Karpas-422 (cell line): ENCODE measurements at regions not wholly inside any gene's neighbourhood (a gene's known extent, or its start where the extent isn't known, plus 50 kb on each side); places are given as distances from the start of the nearest gene placed in this dataset.

Source experiments
- DNase-seq: peaks from one replicate; pipeline ENCODE4 v3.0.0-alpha.2; 2015
- H2AFZ ChIP-seq: fragments of 200-600 bp; sonication (generic); 2 replicates; pipeline ENCODE4 v1.6.1; 2014; ENCODE audit warnings: antibody characterized with exemption, low read length, mixed read lengths
- H3K27ac ChIP-seq: fragments of 200-600 bp; sonication (generic); 2 replicates; pipeline ENCODE4 v1.5.1; 2014; ENCODE audit warnings: mild to moderate bottlenecking, low read length, moderate library complexity
- H3K27me3 ChIP-seq: fragments of 200-600 bp; sonication (generic); 2 replicates; pipeline ENCODE4 v1.6.1; 2014; ENCODE audit warnings: low read length, mixed read lengths
- H3K36me3 ChIP-seq: fragments of 200-600 bp; sonication (generic); 2 replicates; pipeline ENCODE4 v1.6.1; 2014; ENCODE audit warnings: low read length, mixed read lengths; ENCODE audit not compliant: insufficient read depth
- H3K4me1 ChIP-seq: fragments of 200-600 bp; sonication (generic); 2 replicates; pipeline ENCODE4 v1.6.1; 2014; ENCODE audit warnings: mild to moderate bottlenecking, low read length, mixed read lengths
- H3K4me2 ChIP-seq: fragments of 200-600 bp; sonication (generic); 2 replicates; pipeline ENCODE4 v1.6.1; 2014; ENCODE audit warnings: low read length, low read depth, mild to moderate bottlenecking; ENCODE audit not compliant: poor library complexity, severe bottlenecking
- H3K4me3 ChIP-seq: fragments of 200-600 bp; sonication (generic); 2 replicates; pipeline ENCODE4 v1.5.1; 2014; ENCODE audit warnings: mild to moderate bottlenecking, antibody characterized with exemption, low read length, mixed read lengths
- H3K79me2 ChIP-seq: fragments of 200-600 bp; sonication (generic); 2 replicates; pipeline ENCODE4 v1.6.1; 2014; ENCODE audit warnings: mild to moderate bottlenecking, low read length, mixed read lengths
- H3K9ac ChIP-seq: fragments of 200-600 bp; sonication (generic); 2 replicates; pipeline ENCODE4 v1.6.0; 2014; ENCODE audit warnings: low read length
- H3K9me2 ChIP-seq: fragments of 200-600 bp; sonication (generic), shearing (Covaris generic); replicated peaks from 2 replicates; pipeline ENCODE4 v1.6.0; 2014; ENCODE audit warnings: mild to moderate bottlenecking, low read length, moderate library complexity; ENCODE audit not compliant: insufficient read depth
- H3K9me3 ChIP-seq: fragments of 300-700, 200-600 bp; sonication (generic); 2 replicates; pipeline ENCODE4 v1.6.1; 2014; ENCODE audit warnings: low read length, mixed read lengths
- H4K20me1 ChIP-seq: fragments of 200-600 bp; sonication (generic); 2 replicates; pipeline ENCODE4 v1.6.1; 2014; ENCODE audit warnings: mild to moderate bottlenecking, antibody characterized with exemption, low read length, low read depth; ENCODE audit not compliant: insufficient read depth

GRCh38 chr15:92283813-92284212, 109.9 kb upstream of the ST8SIA2 start:
- Histone ChIP-seq H3K4me3 (no peak overlapping the region), H4K20me1 (no peaks in the 10 kb centered on the region), H3K36me3 (no peaks in the 10 kb centered on the region), H3K27me3 (no peaks in the 10 kb centered on the region), H2AFZ (no peak overlapping the region), H3K9ac (no peak overlapping the region), H3K9me3 (no peaks in the 10 kb centered on the region), H3K79me2 (no peaks in the 10 kb centered on the region), H3K4me1 (no peaks in the 10 kb centered on the region), H3K4me2 (no peak overlapping the region), H3K27ac (no peak overlapping the region), H3K9me2 (no peaks in the 10 kb centered on the region)
- DNase-seq, result no peak

- Histone ChIP-seq H3K4me2 (no peak overlapping the region), H2AFZ (no peak overlapping the region), H3K4me3 (no peak overlapping the region), H3K9me3 (no peaks in the 10 kb centered on the region), H3K36me3 (no peaks in the 10 kb centered on the region), H4K20me1 (no peaks in the 10 kb centered on the region), H3K9ac (no peak overlapping the region), H3K27ac (no peak overlapping the region), H3K27me3 (no peaks in the 10 kb centered on the region), H3K9me2 (no peaks in the 10 kb centered on the region), H3K79me2 (no peaks in the 10 kb centered on the region), H3K4me1 (no peaks in the 10 kb centered on the region)
- no peak for DNase-seq
Measured at GRCh38 chr15:92288755-92289154, 104.9 kb upstream of the ST8SIA2 start.

- Histone ChIP-seq H3K27ac (no peak overlapping the region), H3K9ac (no peak overlapping the region), H3K27me3 (no peaks in the 10 kb centered on the region), H3K4me1 (no peaks in the 10 kb centered on the region), H3K9me2 (no peaks in the 10 kb centered on the region), H3K36me3 (no peaks in the 10 kb centered on the region), H4K20me1 (0 out of 2 replicates have a peak, but pooled peaks cover 4% of the 10 kb centered on the region), H3K79me2 (no peaks in the 10 kb centered on the region), H3K4me2 (no peak overlapping the region), H2AFZ (no peak overlapping the region), H3K4me3 (no peak overlapping the region), H3K9me3 (no peaks in the 10 kb centered on the region)
- DNase-seq, result no peak
Measured at GRCh38 chr15:92289733-92290132, 103.9 kb upstream of the ST8SIA2 start.

DNA sequence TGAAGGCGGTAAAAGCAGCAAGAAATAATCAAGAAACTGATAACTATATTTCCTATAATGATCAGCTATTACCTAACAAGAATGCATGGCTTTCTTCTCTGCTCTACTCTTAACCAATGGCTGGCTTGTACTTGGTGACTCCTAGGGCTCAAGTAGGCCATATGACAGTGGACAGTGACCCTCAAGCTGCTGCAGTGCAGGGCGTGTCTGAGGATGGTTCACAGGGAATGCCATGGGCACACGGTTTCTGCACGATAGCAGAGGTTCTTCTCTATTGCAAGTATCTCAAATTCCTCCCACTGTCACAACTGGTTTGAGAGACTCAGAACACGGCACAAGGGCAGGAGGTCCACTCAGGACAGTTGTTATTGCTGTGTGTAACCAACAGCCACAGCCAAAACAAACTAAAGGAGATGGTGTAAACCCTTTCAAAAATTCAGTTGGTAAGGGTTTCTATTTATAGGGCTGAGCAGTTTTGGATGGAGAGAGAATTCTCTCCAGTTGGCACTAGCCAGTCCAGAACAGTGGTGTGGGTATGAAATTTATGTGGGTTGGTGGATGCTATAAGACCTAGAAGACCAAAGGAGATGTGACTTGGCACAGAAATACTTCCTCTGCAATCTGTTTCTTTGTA, 103.2 kb upstream of the ST8SIA2 start:
- H3K27ac ChIP-seq, result no peak overlapping the region
- DNase-seq, result no peak
- H3K9ac ChIP-seq, result no peak overlapping the region
- H3K4me2 ChIP-seq, result no peak overlapping the region
- H2AFZ ChIP-seq, result no peak overlapping the region
- no peaks in the 10 kb centered on the region for H3K36me3 ChIP-seq
- H4K20me1 ChIP-seq, result 0 out of 2 replicates have a peak, but pooled peaks cover 4% of the 10 kb centered on the region
- no peaks in the 10 kb centered on the region for H3K9me3 ChIP-seq
- H3K9me2 ChIP-seq, result no peaks in the 10 kb centered on the region
- H3K79me2 ChIP-seq, result no peaks in the 10 kb centered on the region
- H3K27me3 ChIP-seq, result no peaks in the 10 kb centered on the region
- H3K4me3 ChIP-seq, result no peak overlapping the region
- H3K4me1 ChIP-seq, result no peaks in the 10 kb centered on the region

GRCh38 chr15:92291900-92292299, 101.8 kb upstream of the ST8SIA2 start:
- Histone ChIP-seq H3K36me3 (no peaks in the 10 kb centered on the region), H3K4me1 (no peaks in the 10 kb centered on the region), H2AFZ (no peak overlapping the region), H3K79me2 (no peaks in the 10 kb centered on the region), H4K20me1 (0 out of 2 replicates have a peak, but pooled peaks cover 4% of the 10 kb centered on the region), H3K9me3 (no peaks in the 10 kb centered on the region), H3K9ac (no peak overlapping the region), H3K4me3 (no peak overlapping the region), H3K27ac (no peak overlapping the region), H3K9me2 (no peaks in the 10 kb centered on the region), H3K4me2 (no peak overlapping the region), H3K27me3 (no peaks in the 10 kb centered on the region)
- no peak for DNase-seq

- H3K27ac ChIP-seq, result no peak overlapping the region
- DNase-seq, result no peak
- no peaks in the 10 kb centered on the region for H3K79me2 ChIP-seq
- no peak overlapping the region for H3K9ac ChIP-seq
- H3K36me3 ChIP-seq, result no peaks in the 10 kb centered on the region
- H3K4me3 ChIP-seq, result no peak overlapping the region
- no peaks in the 10 kb centered on the region for H3K9me2 ChIP-seq
- H3K4me2 ChIP-seq, result no peak overlapping the region
- no peaks in the 10 kb centered on the region for H3K27me3 ChIP-seq
- H2AFZ ChIP-seq, result no peak overlapping the region
- no peaks in the 10 kb centered on the region for H3K9me3 ChIP-seq
- H3K4me1 ChIP-seq, result no peaks in the 10 kb centered on the region
- H4K20me1 ChIP-seq, result 0 out of 2 replicates have a peak, but pooled peaks cover 4% of the 10 kb centered on the region
Measured at GRCh38 chr15:92294759-92295158, 98.9 kb upstream of the ST8SIA2 start.

DNA sequence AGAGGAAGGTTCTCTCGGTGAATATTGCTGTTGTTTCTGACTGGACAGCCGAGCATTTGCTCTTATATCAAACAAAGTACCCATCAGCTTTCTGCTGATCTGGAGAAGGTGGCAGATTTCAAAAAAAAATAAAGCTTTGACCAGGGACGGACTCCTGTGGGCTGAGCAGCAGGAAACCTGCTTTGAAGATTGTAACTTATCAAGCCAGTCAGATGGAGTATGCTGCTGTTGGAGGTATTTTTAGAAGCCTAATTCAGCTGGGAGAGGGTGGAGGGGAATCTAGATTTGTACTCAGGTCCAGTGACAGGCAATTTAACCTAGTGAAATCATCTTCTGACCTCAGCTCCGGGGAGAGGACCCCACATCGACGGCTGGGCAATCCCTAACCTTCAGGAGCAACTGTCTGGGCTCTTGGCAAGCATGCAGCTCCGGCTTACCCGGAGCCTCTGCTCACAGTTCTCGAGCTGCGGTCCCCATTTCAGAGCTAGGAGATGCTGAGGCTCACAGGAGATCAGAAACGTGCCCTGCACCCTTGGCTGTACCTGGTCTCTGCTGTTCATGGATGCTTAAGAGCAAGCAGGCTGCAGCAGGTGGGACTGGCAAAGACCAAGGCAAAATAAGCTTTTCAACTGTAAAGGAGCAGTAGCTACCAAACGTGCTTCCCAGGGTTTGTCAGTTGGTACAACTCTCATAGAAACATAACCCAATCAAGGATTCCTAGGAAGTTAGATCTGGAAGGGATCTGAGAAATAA, 89.3 kb upstream of the ST8SIA2 start:
- Histone ChIP-seq H4K20me1 (no peaks in the 10 kb centered on the region), H3K4me2 (no peak overlapping the region), H3K27ac (no peak overlapping the region), H3K9me3 (no peaks in the 10 kb centered on the region), H3K79me2 (no peaks in the 10 kb centered on the region), H3K36me3 (no peaks in the 10 kb centered on the region), H3K9ac (no peak overlapping the region), H3K4me3 (no peak overlapping the region), H2AFZ (no peak overlapping the region), H3K4me1 (no peaks in the 10 kb centered on the region), H3K9me2 (no peaks in the 10 kb centered on the region), H3K27me3 (no peaks in the 10 kb centered on the region; the same call in 1 of the 2 replicates)
- DNase-seq, result no peak

- H3K4me1 ChIP-seq, result no peaks in the 10 kb centered on the region
- H3K36me3 ChIP-seq, result no peaks in the 10 kb centered on the region
- H2AFZ ChIP-seq, result no peak overlapping the region
- no peak overlapping the region for H3K4me2 ChIP-seq
- no peaks in the 10 kb centered on the region for H3K9me3 ChIP-seq
- H3K9me2 ChIP-seq, result no peaks in the 10 kb centered on the region
- H3K79me2 ChIP-seq, result no peaks in the 10 kb centered on the region
- H3K4me3 ChIP-seq, result no peak overlapping the region
- H3K27ac ChIP-seq, result no peak overlapping the region
- no peak overlapping the region for H3K9ac ChIP-seq
- no peak for DNase-seq
- no peaks in the 10 kb centered on the region; the same call in 1 of the 2 replicates for H3K27me3 ChIP-seq
- H4K20me1 ChIP-seq, result no peaks in the 10 kb centered on the region
Measured at GRCh38 chr15:92305343-92305742, 88.3 kb upstream of the ST8SIA2 start.
